22Rv1 (cell line): ENCODE measurements at regions not wholly inside any gene's neighbourhood (a gene's known extent, or its start where the extent isn't known, plus 50 kb on each side); places are given as distances from the start of the nearest gene placed in this dataset.

Source experiments
- CTCF ChIP-seq: fragments of 450-650 bp; IDR thresholded peaks from 2 replicates; pipeline ENCODE4 v1.5.1; 2017; ENCODE audit warnings: mild to moderate bottlenecking
- ZFX ChIP-seq: fragments of 450-650 bp; IDR thresholded peaks from 2 replicates; pipeline ENCODE4 v1.6.1; 2017; ENCODE audit warnings: antibody characterized with exemption, borderline replicate concordance

DNA sequence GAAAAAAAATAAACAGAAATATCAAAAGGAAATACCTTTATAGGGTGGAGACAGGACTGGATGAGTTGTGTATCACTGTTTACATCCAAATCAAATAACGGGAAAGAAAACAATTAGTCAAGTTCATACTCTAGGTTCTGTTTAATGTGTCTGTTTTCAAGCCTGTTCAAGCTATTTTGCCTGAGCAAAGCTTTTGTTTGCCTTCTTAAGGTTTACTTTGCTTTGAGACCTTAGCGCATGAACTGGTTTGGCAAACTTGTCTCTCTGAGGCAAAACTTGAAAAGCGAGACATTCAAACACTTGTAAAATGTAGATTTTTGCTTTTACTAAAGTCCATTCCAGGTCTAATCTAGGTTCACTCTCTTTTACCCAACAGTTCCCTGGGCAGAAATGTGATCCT lies 174.1 kb upstream of the RFX3 start:
- TF ChIP-seq CTCF (no peak), ZFX (no peak)
